ENCODE measurements at regions not wholly inside any gene's neighbourhood (a gene's known extent, or its start where the extent isn't known, plus 50 kb on each side); places are given as distances from the start of the nearest gene placed in this dataset.

DNA sequence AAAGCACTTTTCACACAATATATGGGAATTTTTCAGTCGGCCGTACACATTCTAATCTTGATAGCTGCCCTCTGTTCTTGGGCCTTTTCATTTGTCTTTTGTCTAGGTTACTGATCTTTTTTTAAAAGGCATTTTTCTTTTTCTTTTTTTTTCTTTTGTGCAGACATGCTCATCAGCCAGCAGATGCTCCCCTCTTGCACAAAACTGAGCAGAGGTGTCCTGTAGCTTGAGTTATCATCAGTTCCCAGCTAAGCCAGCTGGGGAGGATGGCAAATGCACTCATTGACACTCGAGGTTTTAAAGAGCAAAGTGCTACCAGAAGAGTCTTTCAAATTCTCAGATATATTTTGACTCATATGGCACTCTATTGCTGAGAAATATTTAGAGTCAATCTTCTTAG is 913.9 kb upstream of the SEL1L start:
- TF ChIP-seq, protein P1, sequence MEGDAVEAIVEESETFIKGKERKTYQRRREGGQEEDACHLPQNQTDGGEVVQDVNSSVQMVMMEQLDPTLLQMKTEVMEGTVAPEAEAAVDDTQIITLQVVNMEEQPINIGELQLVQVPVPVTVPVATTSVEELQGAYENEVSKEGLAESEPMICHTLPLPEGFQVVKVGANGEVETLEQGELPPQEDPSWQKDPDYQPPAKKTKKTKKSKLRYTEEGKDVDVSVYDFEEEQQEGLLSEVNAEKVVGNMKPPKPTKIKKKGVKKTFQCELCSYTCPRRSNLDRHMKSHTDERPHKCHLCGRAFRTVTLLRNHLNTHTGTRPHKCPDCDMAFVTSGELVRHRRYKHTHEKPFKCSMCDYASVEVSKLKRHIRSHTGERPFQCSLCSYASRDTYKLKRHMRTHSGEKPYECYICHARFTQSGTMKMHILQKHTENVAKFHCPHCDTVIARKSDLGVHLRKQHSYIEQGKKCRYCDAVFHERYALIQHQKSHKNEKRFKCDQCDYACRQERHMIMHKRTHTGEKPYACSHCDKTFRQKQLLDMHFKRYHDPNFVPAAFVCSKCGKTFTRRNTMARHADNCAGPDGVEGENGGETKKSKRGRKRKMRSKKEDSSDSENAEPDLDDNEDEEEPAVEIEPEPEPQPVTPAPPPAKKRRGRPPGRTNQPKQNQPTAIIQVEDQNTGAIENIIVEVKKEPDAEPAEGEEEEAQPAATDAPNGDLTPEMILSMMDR (IDR thresholded peaks at IDR 0.05; ENCODE audit: insufficient read depth, missing control alignments), result peak; percentile 14
- FAIRE-seq, result no peak
- no peak for DNase-seq (ENCODE audit: insufficient read length, low spot score)

DNA sequence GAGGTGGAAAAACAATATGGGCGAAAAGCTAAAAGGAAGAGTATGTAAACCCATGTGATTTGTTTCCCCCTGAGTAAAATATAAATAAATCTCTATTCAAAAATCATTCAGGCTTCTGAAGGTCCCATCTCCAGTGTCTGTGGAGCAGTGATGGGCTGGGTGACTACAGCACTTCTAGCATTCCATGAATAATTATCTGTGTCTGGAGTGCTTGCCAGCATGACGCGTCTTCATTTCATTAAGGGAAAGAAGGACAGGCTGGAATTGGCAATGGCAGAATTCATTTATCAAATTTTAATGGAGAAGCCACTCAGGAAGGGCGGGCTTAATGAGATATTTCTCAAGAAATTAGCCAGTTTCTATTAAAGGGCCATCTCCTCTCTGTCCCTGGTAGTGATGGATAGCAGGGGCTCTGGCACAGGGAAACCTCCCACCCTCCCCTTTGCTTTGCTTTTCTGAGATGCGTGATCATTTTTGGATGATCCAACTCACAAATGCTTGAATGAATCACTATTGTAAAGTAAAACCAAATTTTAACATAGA is 916.3 kb upstream of the SEL1L start:
- TF ChIP-seq, protein P1 (IDR thresholded peaks at IDR 0.05; ENCODE audit: insufficient read depth, missing control alignments), result no peak
- DNase-seq (ENCODE audit: insufficient read length, low spot score), result no peak
- no peak for FAIRE-seq

DNA sequence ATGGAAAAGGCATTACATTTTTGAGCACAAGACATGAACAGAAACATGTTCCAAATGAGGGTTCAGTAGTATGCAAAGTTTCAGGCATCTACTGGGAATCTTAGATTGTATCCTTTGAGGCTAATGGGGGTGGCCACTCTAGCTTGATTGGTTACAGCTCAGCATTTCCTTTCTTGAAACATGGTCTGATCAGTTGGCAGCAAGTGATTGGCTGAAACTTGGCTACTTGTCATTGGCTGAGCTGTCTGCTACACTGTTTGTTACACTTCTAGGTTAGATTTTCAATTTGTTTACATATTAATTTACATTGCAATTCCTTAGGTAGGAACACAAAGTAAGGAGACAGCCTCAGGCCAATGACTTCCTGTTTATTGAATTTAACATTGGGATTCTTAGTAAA is 918.0 kb upstream of the SEL1L start:
- TF ChIP-seq, protein P1 (IDR thresholded peaks at IDR 0.05; ENCODE audit: insufficient read depth, missing control alignments), result no peak
- no peak for DNase-seq (ENCODE audit: insufficient read length, low spot score)
- no peak for FAIRE-seq

GRCh38 chr14:82482345-82482744 is 948.7 kb upstream of the SEL1L start:
- no peak for DNase-seq (ENCODE audit: insufficient read length, low spot score)
- TF ChIP-seq, protein P1 (IDR thresholded peaks at IDR 0.05; ENCODE audit: insufficient read depth, missing control alignments), result no peak
- peak; percentile 55 for FAIRE-seq

DNA sequence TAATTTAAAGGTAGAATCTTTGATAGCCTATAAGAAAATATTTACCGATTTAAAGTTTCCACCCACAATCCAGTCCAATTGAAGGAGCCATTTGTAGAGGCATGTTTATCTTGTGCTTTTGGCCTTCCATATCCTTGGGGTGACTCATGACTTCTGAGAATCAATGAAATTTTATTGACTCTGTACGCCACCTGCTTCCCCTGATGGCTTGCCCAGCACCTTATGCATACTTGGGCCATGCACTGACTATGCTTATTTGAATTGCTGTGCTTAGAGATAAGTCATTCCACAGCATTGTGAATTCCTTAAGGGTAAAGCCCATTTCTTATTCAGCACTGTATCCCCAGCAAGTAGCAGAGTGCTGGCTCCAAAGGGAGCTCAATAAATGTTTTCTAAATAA is 954.8 kb upstream of the SEL1L start:
- FAIRE-seq (no peak), DNase-seq (ENCODE audit: insufficient read length, low spot score) (no peak)
- TF ChIP-seq, protein P1 (IDR thresholded peaks at IDR 0.05; ENCODE audit: insufficient read depth, missing control alignments), result no peak

- no peak for FAIRE-seq
- TF ChIP-seq, protein P1 (IDR thresholded peaks at IDR 0.05; ENCODE audit: insufficient read depth, missing control alignments), result no peak
Observed at GRCh38 chr14:82490397-82490796, 956.7 kb upstream of the SEL1L start.

DNA sequence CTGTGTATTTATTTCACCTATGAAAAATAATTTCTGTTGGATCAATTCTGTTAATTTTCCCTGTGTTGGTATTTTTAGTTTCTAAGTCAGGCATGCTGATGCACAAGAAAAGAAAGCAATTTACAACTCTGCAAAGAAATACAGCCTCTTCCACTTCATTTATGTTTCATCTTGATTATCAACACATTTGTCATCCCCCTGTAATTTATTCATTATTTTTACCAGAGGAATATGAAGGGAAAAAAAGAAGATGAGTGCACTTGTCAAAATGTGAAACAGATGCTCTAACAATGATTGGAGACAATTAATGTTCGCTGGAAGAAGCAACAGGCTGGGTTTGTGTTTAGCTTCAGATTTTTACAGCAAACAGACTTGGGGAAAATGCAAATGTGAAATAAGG is 958.5 kb upstream of the SEL1L start:
- FAIRE-seq (peak; percentile 77), DNase-seq (ENCODE audit: insufficient read length, low spot score) (no peak)
- TF ChIP-seq, protein P1 (IDR thresholded peaks at IDR 0.05; ENCODE audit: insufficient read depth, missing control alignments), result no peak

More at GRCh38 chr14:82490397-82490796, 956.7 kb upstream of the SEL1L start:
- DNase-seq (ENCODE audit: insufficient read length, low spot score), result no peak
